ENCODE measurements at regions not wholly inside any gene's neighbourhood (a gene's known extent, or its start where the extent isn't known, plus 50 kb on each side); places are given as distances from the start of the nearest gene placed in this dataset.

DNA sequence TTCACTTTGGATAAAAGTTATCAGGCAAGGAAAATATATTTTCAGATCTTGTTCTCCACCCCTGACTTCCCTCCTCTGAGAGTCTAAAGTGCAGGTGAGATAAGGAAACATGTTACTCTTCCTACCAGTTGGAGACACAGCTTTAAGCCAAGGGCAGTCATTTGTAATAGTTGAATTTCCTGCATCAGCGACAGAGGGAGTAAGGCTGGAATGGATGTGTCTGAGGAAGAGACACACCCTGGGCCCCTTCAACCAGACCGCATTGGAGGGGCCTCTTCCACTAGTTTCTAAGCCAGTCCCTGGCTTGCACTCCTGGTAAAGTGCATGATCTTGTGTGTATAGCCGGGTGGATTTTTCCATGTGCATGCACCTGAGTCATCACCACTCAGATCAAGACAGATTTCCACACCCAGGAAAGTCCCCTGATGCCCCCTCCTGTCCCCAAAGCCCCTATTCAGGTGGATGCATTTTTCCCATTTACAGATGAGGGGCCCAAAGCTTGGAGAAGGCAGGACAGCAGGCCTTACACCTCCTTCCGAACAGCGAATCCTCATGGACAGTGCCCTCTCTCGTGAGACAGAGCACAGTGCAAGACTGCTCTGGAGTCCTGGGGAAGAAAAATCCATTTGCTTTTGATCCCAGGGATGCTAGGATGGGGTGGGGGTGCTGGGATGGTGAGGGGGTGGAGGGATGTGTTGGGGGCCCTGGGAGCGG, 66.7 kb upstream of the SH3RF3 start:
- Histone ChIP-seq H3K4me3 (ENCODE audit: low read length) (no peak overlapping the region), H3K9me3 (replicated peaks; ENCODE audit: insufficient read depth, low read length) (no peaks in the 10 kb centered on the region), H3K79me2 (ENCODE audit: low read length) (no peaks in the 10 kb centered on the region), H3F3A (ENCODE audit: insufficient read depth, low read length) (no peaks in the 10 kb centered on the region), H3K9ac (ENCODE audit: low read length) (no peak overlapping the region), H3K36me3 (replicated peaks; ENCODE audit: insufficient read depth, low read length) (no peaks in the 10 kb centered on the region), H2AFZ (ENCODE audit: low read length) (no peak overlapping the region), H3K4me1 (ENCODE audit: low read length) (peaks cover 9% of the 10 kb centered on the region), H3K4me2 (ENCODE audit: low read depth, low read length) (no peak overlapping the region), H3K27me3 (replicated peaks; ENCODE audit: insufficient read depth, low read length) (no peaks in the 10 kb centered on the region), H3K27ac (ENCODE audit: low read length) (no peak overlapping the region), H4K20me1 (ENCODE audit: insufficient read depth, low read length) (no peaks in the 10 kb centered on the region), H3K9me2 (replicated peaks; ENCODE audit: insufficient read depth, low read length) (no peaks in the 10 kb centered on the region)
- no peak for DNase-seq
- TF ChIP-seq EZH2 (optimal IDR thresholded peaks at IDR 0.05; ENCODE audit: low read depth, low read length) (no peak), EZH2phosphoT487 (IDR thresholded peaks at IDR 0.05; ENCODE audit: low read length) (no peak)
- TF ChIP-seq, protein P1, sequence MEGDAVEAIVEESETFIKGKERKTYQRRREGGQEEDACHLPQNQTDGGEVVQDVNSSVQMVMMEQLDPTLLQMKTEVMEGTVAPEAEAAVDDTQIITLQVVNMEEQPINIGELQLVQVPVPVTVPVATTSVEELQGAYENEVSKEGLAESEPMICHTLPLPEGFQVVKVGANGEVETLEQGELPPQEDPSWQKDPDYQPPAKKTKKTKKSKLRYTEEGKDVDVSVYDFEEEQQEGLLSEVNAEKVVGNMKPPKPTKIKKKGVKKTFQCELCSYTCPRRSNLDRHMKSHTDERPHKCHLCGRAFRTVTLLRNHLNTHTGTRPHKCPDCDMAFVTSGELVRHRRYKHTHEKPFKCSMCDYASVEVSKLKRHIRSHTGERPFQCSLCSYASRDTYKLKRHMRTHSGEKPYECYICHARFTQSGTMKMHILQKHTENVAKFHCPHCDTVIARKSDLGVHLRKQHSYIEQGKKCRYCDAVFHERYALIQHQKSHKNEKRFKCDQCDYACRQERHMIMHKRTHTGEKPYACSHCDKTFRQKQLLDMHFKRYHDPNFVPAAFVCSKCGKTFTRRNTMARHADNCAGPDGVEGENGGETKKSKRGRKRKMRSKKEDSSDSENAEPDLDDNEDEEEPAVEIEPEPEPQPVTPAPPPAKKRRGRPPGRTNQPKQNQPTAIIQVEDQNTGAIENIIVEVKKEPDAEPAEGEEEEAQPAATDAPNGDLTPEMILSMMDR (IDR thresholded peaks at IDR 0.05; ENCODE audit: low read length), result no peak

DNA sequence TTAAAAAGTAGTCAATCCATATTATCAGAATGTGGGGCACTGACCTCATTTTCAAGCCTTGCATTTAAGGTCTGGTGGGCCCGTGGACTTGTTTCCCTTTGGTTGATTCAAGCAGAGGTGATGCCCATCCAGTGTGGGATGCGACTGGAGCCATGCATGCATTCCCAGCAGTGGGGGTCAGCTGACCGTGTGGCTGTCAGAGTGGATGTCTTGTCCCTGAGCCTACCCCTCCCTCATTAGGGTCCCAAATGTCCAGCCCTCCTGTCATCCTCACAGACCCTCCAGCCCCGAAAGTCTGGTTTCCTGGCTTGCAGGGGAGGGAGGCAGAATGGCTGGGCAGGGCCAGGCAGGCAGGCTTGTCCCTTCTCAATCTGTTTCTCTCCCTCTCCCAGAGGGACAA, 67.3 kb upstream of the SH3RF3 start:
- H3K9me2 ChIP-seq (replicated peaks; ENCODE audit: insufficient read depth, low read length), result no peaks in the 10 kb centered on the region
- no peaks in the 10 kb centered on the region for H3F3A ChIP-seq (ENCODE audit: insufficient read depth, low read length)
- no peaks in the 10 kb centered on the region for H3K36me3 ChIP-seq (replicated peaks; ENCODE audit: insufficient read depth, low read length)
- H3K4me3 ChIP-seq (ENCODE audit: low read length), result no peak overlapping the region
- H3K27me3 ChIP-seq (replicated peaks; ENCODE audit: insufficient read depth, low read length), result no peaks in the 10 kb centered on the region
- no peak overlapping the region for H3K27ac ChIP-seq (ENCODE audit: low read length)
- no peak overlapping the region for H3K4me2 ChIP-seq (ENCODE audit: low read depth, low read length)
- H3K9ac ChIP-seq (ENCODE audit: low read length), result no peak overlapping the region
- no peaks in the 10 kb centered on the region for H3K79me2 ChIP-seq (ENCODE audit: low read length)
- TF ChIP-seq EZH2 (optimal IDR thresholded peaks at IDR 0.05; ENCODE audit: low read depth, low read length) (no peak), EZH2phosphoT487 (IDR thresholded peaks at IDR 0.05; ENCODE audit: low read length) (no peak)
- TF ChIP-seq, protein P1 (IDR thresholded peaks at IDR 0.05; ENCODE audit: low read length), result no peak
- H3K4me1 ChIP-seq (ENCODE audit: low read length), result peaks cover 9% of the 10 kb centered on the region
- no peak for DNase-seq
- H3K9me3 ChIP-seq (replicated peaks; ENCODE audit: insufficient read depth, low read length), result no peaks in the 10 kb centered on the region
- H2AFZ ChIP-seq (ENCODE audit: low read length), result no peak overlapping the region
- no peaks in the 10 kb centered on the region for H4K20me1 ChIP-seq (ENCODE audit: insufficient read depth, low read length)

DNA sequence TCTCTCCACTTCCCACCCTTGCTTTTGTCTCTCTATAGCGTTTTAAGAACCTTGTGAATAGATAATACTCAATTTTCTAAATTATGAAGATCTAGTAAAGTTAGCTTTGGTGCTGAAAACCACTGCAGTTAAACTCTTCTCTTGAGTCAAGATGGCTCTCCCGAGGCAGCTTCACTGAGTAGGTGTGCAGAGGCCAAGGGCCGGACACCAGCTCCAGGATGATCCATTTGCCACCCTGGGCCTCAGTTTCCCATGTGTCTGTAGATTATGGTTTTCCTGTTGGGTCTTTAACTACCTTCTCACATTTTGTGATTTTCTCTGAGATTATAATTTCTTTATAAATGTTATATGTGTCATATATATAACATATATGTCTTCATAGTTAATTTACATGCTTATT, 68.5 kb upstream of the SH3RF3 start:
- Histone ChIP-seq H3F3A (ENCODE audit: insufficient read depth, low read length) (no peaks in the 10 kb centered on the region), H3K4me1 (ENCODE audit: low read length) (peaks cover 9% of the 10 kb centered on the region), H3K9ac (ENCODE audit: low read length) (no peak overlapping the region), H3K79me2 (ENCODE audit: low read length) (no peaks in the 10 kb centered on the region), H3K27ac (ENCODE audit: low read length) (no peak overlapping the region), H3K27me3 (replicated peaks; ENCODE audit: insufficient read depth, low read length) (no peaks in the 10 kb centered on the region), H3K9me2 (replicated peaks; ENCODE audit: insufficient read depth, low read length) (no peaks in the 10 kb centered on the region), H3K9me3 (replicated peaks; ENCODE audit: insufficient read depth, low read length) (no peaks in the 10 kb centered on the region), H3K36me3 (replicated peaks; ENCODE audit: insufficient read depth, low read length) (no peaks in the 10 kb centered on the region), H3K4me2 (ENCODE audit: low read depth, low read length) (peak overlapping the region; percentile 46; the same call in 1 of the 2 replicates), H2AFZ (ENCODE audit: low read length) (peak overlapping the region; percentile 57; the same call in 1 of the 2 replicates), H3K4me3 (ENCODE audit: low read length) (no peak overlapping the region), H4K20me1 (ENCODE audit: insufficient read depth, low read length) (no peaks in the 10 kb centered on the region)
- no peak for TF ChIP-seq EZH2 (optimal IDR thresholded peaks at IDR 0.05; ENCODE audit: low read depth, low read length)
- TF ChIP-seq, protein P1 (IDR thresholded peaks at IDR 0.05; ENCODE audit: low read length), result no peak
- no peak for TF ChIP-seq EZH2phosphoT487 (IDR thresholded peaks at IDR 0.05; ENCODE audit: low read length)
- no peak for DNase-seq

All from MM.1S (cell line).